DND-41 (cell line): ENCODE measurements at regions not wholly inside any gene's neighbourhood (a gene's known extent, or its start where the extent isn't known, plus 50 kb on each side); places are given as distances from the start of the nearest gene placed in this dataset.

Source experiments
- ATAC-seq: fragments of 200-7000 bp; cut with Tn5 transposase; 3 replicates; pipeline ENCODE4 v1.9.1; 2021; ENCODE audit warnings: low read depth; ENCODE audit not compliant: insufficient read depth
- DNase-seq: peaks from one replicate; pipeline ENCODE4 v3.0.0-alpha.2; 2020
- H2AFZ ChIP-seq: 2 replicates; pipeline ENCODE4 v1.6.0; 2012; ENCODE audit warnings: low read depth, low read length
- H3K27ac ChIP-seq: 2 replicates; pipeline ENCODE4 v1.5.1; 2012; ENCODE audit warnings: low read length, inconsistent platforms
- H3K27me3 ChIP-seq: fragments of 200-600 bp; sonication (generic); 2 replicates; pipeline ENCODE4 v1.6.0; 2012; ENCODE audit warnings: low read length, mild to moderate bottlenecking, inconsistent platforms; ENCODE audit not compliant: insufficient read depth, poor library complexity
- H3K36me3 ChIP-seq: 2 replicates; pipeline ENCODE4 v1.5.1; 2012; ENCODE audit warnings: low read length, inconsistent platforms; ENCODE audit not compliant: insufficient read depth
- H3K4me1 ChIP-seq: 2 replicates; pipeline ENCODE4 v1.5.1; 2012; ENCODE audit warnings: mild to moderate bottlenecking, low read length; ENCODE audit not compliant: insufficient read depth
- H3K4me2 ChIP-seq: 2 replicates; pipeline ENCODE4 v1.6.0; 2012; ENCODE audit warnings: mild to moderate bottlenecking, moderate library complexity, low read length, inconsistent platforms; ENCODE audit not compliant: insufficient read depth
- H3K4me3 ChIP-seq, 2 experiments: fragments of 200-600 bp in 1 of 2; shearing (Covaris generic) in 1 of 2; 2 replicates each; pipeline ENCODE4 v1.5.1; 2012 to 2016; ENCODE audit warnings: inconsistent platforms in 2 of 2, low read length in 2 of 2, mild to moderate bottlenecking in 2 of 2, low read depth in 1 of 2, moderate library complexity in 1 of 2
- H3K79me2 ChIP-seq: 2 replicates; pipeline ENCODE4 v1.6.0; 2012; ENCODE audit warnings: low read length, inconsistent platforms; ENCODE audit not compliant: insufficient read depth
- H3K9ac ChIP-seq: 2 replicates; pipeline ENCODE4 v1.6.0; 2012; ENCODE audit warnings: low read depth, mild to moderate bottlenecking, inconsistent platforms, low read length, moderate library complexity
- H3K9me3 ChIP-seq: 2 replicates; pipeline ENCODE4 v1.5.1; 2012; ENCODE audit warnings: low read length, moderate library complexity, mild to moderate bottlenecking, inconsistent platforms; ENCODE audit not compliant: insufficient read depth, severe bottlenecking
- H4K20me1 ChIP-seq: 2 replicates; pipeline ENCODE4 v1.6.0; 2012; ENCODE audit warnings: low read length; ENCODE audit not compliant: insufficient read depth
- CTCF ChIP-seq: IDR thresholded peaks from 2 replicates; pipeline ENCODE4 v1.5.1; 2012; ENCODE audit warnings: borderline replicate concordance, low read length, moderate library complexity, mild to moderate bottlenecking; ENCODE audit not compliant: poor library complexity, severe bottlenecking; ENCODE audit errors: extremely low read depth
- EZH2 ChIP-seq: IDR thresholded peaks from 3 replicates; pipeline ENCODE4 v1.6.1; 2012; ENCODE audit warnings: borderline replicate concordance, low read depth, mild to moderate bottlenecking, moderate library complexity, low read length, inconsistent platforms; ENCODE audit not compliant: severe bottlenecking

DNA sequence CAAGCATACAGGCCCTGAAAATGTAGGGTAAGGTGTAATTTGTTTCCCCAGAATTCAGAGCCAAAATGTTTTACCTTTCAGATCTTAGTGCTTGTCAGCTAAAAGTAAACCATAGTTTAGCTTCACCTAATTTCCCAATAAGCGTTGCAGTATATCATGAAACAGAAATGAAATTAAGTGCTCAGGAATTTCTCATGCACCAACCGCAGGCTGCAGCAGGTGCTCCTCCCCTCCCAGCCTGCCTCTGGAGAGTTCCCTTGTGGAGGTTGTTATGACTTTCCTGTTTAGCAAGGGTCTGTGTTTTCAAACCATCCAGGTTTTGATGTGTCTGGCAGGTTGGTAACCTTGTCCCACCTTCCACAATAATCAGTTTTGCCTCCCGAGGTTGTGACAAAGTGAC is 118.5 kb downstream of the HLX start:
- no peak overlapping the region for H3K4me3 ChIP-seq
- H3K9ac ChIP-seq = no peak overlapping the region
- DNase-seq = no peak
- H3K27ac ChIP-seq = no peak overlapping the region
- no peaks in the 10 kb centered on the region for H3K79me2 ChIP-seq
- H3K4me2 ChIP-seq = no peak overlapping the region
- no peaks in the 10 kb centered on the region for H3K27me3 ChIP-seq
- no peaks in the 10 kb centered on the region for H3K9me3 ChIP-seq
- ATAC-seq = no peak
- no peaks in the 10 kb centered on the region for H4K20me1 ChIP-seq
- no peaks in the 10 kb centered on the region for H3K4me1 ChIP-seq
- no peaks in the 10 kb centered on the region for H3K36me3 ChIP-seq
- TF ChIP-seq CTCF (no peak), EZH2 (no peak)
- no peak overlapping the region for H2AFZ ChIP-seq

DNA sequence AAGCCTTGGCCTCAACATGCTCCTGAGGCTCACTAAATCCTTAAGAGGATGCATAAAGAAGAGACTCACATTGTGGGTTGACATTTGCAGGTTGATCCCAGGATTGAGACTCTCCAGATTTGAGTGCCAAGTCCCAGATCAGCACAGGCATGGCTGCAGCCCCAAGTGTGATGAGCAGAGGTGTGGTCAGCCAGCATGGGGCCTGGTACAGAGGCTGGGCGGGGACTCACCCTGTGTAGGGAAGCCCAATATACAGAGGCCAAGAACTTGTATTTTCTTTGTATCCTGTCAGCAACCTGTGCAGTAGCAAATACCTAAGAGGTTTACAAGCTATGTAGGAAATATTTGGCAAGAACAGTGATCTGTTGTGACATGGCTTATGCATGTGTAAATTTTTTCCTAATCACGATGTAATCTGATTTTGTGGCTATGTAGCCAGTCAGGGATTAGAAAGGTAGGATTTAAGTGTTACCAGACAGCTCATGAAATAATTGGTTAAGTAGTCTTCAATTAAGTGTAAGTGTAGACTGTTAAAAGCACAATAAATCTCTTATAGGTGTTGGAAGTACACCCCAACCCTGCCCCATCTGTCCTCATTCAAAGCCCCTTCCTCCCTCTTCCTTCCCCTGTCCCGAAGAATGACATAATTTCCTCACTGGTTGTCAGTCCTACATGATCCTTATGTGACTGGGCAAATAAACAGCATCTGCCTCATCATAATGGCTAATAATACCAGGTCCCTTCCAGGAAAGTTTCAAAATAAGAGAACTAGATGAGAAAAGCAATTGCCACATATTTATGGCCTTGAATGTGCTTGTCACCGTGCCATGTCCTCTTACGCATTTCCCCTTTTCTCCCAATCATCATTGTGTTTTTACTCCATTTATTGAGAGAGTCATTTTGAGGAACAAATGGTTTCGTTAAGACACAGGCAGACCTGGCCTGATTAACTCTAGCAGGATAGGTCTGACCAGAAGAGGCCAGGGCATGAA is 120.9 kb downstream of the HLX start:
- no peak overlapping the region for H3K9ac ChIP-seq
- no peaks in the 10 kb centered on the region for H4K20me1 ChIP-seq
- no peak for TF ChIP-seq EZH2
- no peak for TF ChIP-seq CTCF
- no peak overlapping the region for H3K27ac ChIP-seq
- H2AFZ ChIP-seq = no peak overlapping the region
- H3K27me3 ChIP-seq = no peaks in the 10 kb centered on the region
- H3K36me3 ChIP-seq = no peaks in the 10 kb centered on the region
- H3K4me3 ChIP-seq = no peak overlapping the region
- no peak for ATAC-seq
- H3K4me1 ChIP-seq = no peaks in the 10 kb centered on the region
- no peaks in the 10 kb centered on the region for H3K79me2 ChIP-seq
- no peak for DNase-seq
- no peak overlapping the region for H3K4me2 ChIP-seq
- no peaks in the 10 kb centered on the region for H3K9me3 ChIP-seq

GRCh38 chr1:221001167-221001566 is 121.9 kb downstream of the HLX start:
- Histone ChIP-seq H3K4me1 (no peaks in the 10 kb centered on the region), H3K4me2 (no peak overlapping the region), H3K9ac (no peak overlapping the region), H3K79me2 (no peaks in the 10 kb centered on the region), H3K9me3 (no peaks in the 10 kb centered on the region), H3K27me3 (no peaks in the 10 kb centered on the region), H3K4me3 (no peak overlapping the region), H4K20me1 (no peaks in the 10 kb centered on the region), H2AFZ (no peak overlapping the region), H3K27ac (no peak overlapping the region), H3K36me3 (no peaks in the 10 kb centered on the region)
- ATAC-seq = no peak
- TF ChIP-seq EZH2 = no peak
- TF ChIP-seq CTCF = no peak
- no peak for DNase-seq
